CD4-positive, alpha-beta memory T cell (primary cell): ENCODE measurements at regions not wholly inside any gene's neighbourhood (a gene's known extent, or its start where the extent isn't known, plus 50 kb on each side); places are given as distances from the start of the nearest gene placed in this dataset.

ENCODE experiments used
- CTCF ChIA-PET: fragments of 350-600 bp; sonication (Branson Sonifier 250); formaldehyde crosslinking; loops from one replicate; lab custom pipeline; 2021; ENCODE audit warnings: inconsistent platforms; ENCODE audit not compliant: partially characterized antibody; lab: Charles Lee
- POLR2A ChIA-PET: fragments of 350-600 bp; sonication (Branson Sonifier 250); formaldehyde crosslinking; loops from one replicate; lab custom pipeline; 2021; ENCODE audit not compliant: partially characterized antibody; lab: Charles Lee
- DNase-seq, 5 donors: peaks; one replicate each; pipeline versions ENCODE4 v3.0.0 to v3.0.0-alpha.2; 2020 to 2022; ENCODE audit warnings: mixed read lengths in 1 of 5
- H3K27ac ChIP-seq: one replicate; pipeline ENCODE4 v1.7.0; 2013; ENCODE audit warnings: low read depth, low read length
- H3K27me3 ChIP-seq: 2 replicates; pipeline ENCODE4 v1.7.0; 2013; ENCODE audit warnings: mild to moderate bottlenecking, low read length, moderate library complexity; ENCODE audit not compliant: insufficient read depth
- H3K36me3 ChIP-seq: 2 replicates; pipeline ENCODE4 v1.7.0; 2013; ENCODE audit warnings: mild to moderate bottlenecking, low read length, moderate library complexity; ENCODE audit not compliant: insufficient read depth
- H3K4me1 ChIP-seq: 2 replicates; pipeline ENCODE4 v1.7.0; 2013; ENCODE audit warnings: mild to moderate bottlenecking, low read length, moderate library complexity; ENCODE audit not compliant: insufficient read depth
- H3K4me3 ChIP-seq, 2 donors: one replicate each; pipeline ENCODE4 v1.7.0; 2013; ENCODE audit warnings: low read length in 2 of 2, mild to moderate bottlenecking in 1 of 2
- H3K9me3 ChIP-seq, 2 donors: one replicate each; pipeline ENCODE4 v1.7.0; 2013; ENCODE audit warnings: low read length in 2 of 2, control low read depth in 1 of 2; ENCODE audit not compliant: control insufficient read depth in 1 of 2
- H3K27ac Mint-ChIP-seq, 7 donors: one replicate each; pipeline ENCODE4 v1.8.0; 2020 to 2021; ENCODE audit warnings: mixed read lengths in 7 of 7, mild to moderate bottlenecking in 6 of 7, inconsistent platforms in 3 of 7, moderate library complexity in 3 of 7
- H3K27me3 Mint-ChIP-seq, 2 donors: one replicate each; pipeline ENCODE4 v1.8.0; 2020 to 2021; ENCODE audit warnings: mixed read lengths in 2 of 2
- H3K36me3 Mint-ChIP-seq, 2 donors: one replicate each; pipeline ENCODE4 v1.8.0; 2020 to 2021; ENCODE audit warnings: mixed read lengths in 2 of 2, inconsistent platforms in 1 of 2, mild to moderate bottlenecking in 1 of 2
- H3K4me1 Mint-ChIP-seq, 4 donors: one replicate each; pipeline ENCODE4 v1.8.0; 2020 to 2021; ENCODE audit warnings: mixed read lengths in 4 of 4, mild to moderate bottlenecking in 1 of 4
- H3K4me3 Mint-ChIP-seq, 8 donors: one replicate each; pipeline ENCODE4 v1.8.0; 2020 to 2021; ENCODE audit warnings: mixed read lengths in 8 of 8, mild to moderate bottlenecking in 7 of 8, moderate library complexity in 6 of 8, inconsistent platforms in 3 of 8
- H3K9me3 Mint-ChIP-seq, 8 donors: one replicate each; pipeline ENCODE4 v1.8.0; 2020 to 2021; ENCODE audit warnings: mixed read lengths in 8 of 8, mild to moderate bottlenecking in 5 of 8, inconsistent platforms in 3 of 8, moderate library complexity in 1 of 8
- intact Hi-C: fragments of 100-400 bp; cut with micrococcal nuclease; formaldehyde crosslinking; loops from one replicate; pipeline ENCODE4 v1.15.1; 2023

DNA sequence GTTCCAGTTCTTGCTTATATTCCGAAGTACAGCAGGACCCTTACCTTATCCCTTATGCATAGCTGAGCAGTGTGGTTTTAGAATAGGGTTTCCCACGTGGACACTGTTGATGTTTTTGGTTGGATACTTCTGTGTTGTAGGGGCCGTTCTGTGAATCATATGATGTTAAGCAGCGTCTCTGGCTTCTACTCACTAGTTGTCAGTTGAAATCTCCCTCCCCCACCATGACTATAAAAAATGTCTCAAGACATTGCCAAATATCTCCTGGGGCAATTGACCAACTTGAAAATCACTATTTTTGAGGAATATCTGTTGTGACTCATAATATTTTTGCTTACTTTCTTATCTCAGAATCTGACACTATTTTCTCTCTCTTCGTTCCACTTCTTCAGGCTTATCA lies 713.7 kb downstream of the TSN start:
- H3K4me1 Mint-ChIP-seq, result no peaks in the 10 kb centered on the region
- intact Hi-C loops, result no loop called here

DNA sequence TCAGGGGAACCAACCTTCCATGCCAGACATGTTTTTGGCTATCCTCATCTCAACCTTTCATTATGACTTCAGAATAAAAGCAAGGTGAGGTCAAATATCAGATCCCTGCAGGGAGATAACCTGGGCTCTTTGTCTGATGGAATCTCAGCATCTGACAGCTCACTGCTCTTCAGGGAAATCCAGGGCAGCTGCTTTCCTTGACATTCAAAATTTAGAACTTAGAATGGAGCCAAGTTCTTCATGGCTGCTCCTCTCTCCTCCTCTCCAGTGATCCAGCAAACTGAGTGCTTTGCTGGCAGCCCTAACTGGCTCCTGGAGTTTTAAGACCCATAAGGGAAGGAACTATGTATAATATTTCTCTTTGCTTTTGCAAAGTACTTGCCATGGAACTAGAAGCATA lies 716.3 kb downstream of the TSN start:
- no peaks in the 10 kb centered on the region for H3K4me1 Mint-ChIP-seq
- H3K36me3 ChIP-seq, result no peaks in the 10 kb centered on the region
- no peak overlapping the region for H3K27ac ChIP-seq
- DNase-seq, result no peak
- H3K4me3 ChIP-seq, result no peak overlapping the region
- CTCF ChIA-PET, result no interaction called here
- H3K36me3 Mint-ChIP-seq, result no peaks in the 10 kb centered on the region
- H3K4me3 Mint-ChIP-seq, result no peak overlapping the region
- H3K4me1 ChIP-seq, result no peaks in the 10 kb centered on the region
- POLR2A ChIA-PET, result no interaction called here
- H3K27me3 ChIP-seq, result no peaks in the 10 kb centered on the region
- H3K9me3 ChIP-seq, result no peaks in the 10 kb centered on the region
- no peak overlapping the region for H3K27ac Mint-ChIP-seq
- peaks cover 0 to 2% (median 0%) of the 10 kb centered on the region in 8 donors for H3K9me3 Mint-ChIP-seq
- no peaks in the 10 kb centered on the region for H3K27me3 Mint-ChIP-seq
- intact Hi-C loops, result no loop called here

More for the DNA sequence above, 713.7 kb downstream of the TSN start:
- no peak overlapping the region for H3K4me3 ChIP-seq
- no peak overlapping the region for H3K27ac Mint-ChIP-seq
- no peaks in the 10 kb centered on the region for H3K4me1 ChIP-seq
- H3K36me3 ChIP-seq, result no peaks in the 10 kb centered on the region
- no peaks in the 10 kb centered on the region for H3K36me3 Mint-ChIP-seq
- no peaks in the 10 kb centered on the region for H3K27me3 Mint-ChIP-seq
- ChIA-PET POLR2A (no interaction called here), CTCF (no interaction called here)
- no peaks in the 10 kb centered on the region for H3K27me3 ChIP-seq
- H3K9me3 Mint-ChIP-seq, result peaks cover 0 to 2% (median 0%) of the 10 kb centered on the region in 8 donors
- DNase-seq, result no peak
- no peaks in the 10 kb centered on the region for H3K9me3 ChIP-seq
- H3K4me3 Mint-ChIP-seq, result no peak overlapping the region
- no peak overlapping the region for H3K27ac ChIP-seq

DNA sequence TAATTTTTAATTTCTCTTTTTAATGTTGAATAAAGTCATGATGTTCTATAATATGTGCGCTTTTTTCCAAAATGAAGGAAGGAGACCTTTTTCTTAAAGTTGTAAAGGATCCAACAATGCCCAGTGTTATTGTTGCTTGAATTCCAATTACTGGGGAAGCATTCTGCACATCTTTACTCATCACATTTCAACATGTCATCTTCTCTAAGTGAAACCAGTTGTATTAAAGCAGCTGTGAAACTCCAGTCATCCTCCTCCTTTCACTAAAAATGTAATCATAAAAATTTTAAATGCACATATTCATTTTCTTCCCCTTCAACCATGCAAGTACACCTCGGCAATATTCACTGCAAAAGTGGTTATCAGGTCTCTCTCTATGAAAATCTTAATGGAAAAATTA lies 722.7 kb downstream of the TSN start:
- H3K4me1 ChIP-seq, result no peaks in the 10 kb centered on the region
- peaks cover 0 to 4% (median 3%) of the 10 kb centered on the region in 8 donors for H3K9me3 Mint-ChIP-seq
- no peaks in the 10 kb centered on the region for H3K4me1 Mint-ChIP-seq
- intact Hi-C loops, result no loop called here
- no peaks in the 10 kb centered on the region for H3K36me3 ChIP-seq
- H3K4me3 ChIP-seq, result no peak overlapping the region
- H3K4me3 Mint-ChIP-seq, result no peak overlapping the region
- ChIA-PET CTCF (no interaction called here), POLR2A (no interaction called here)
- H3K27ac Mint-ChIP-seq, result no peak overlapping the region
- no peaks in the 10 kb centered on the region for H3K9me3 ChIP-seq
- no peak overlapping the region for H3K27ac ChIP-seq
- DNase-seq, result no peak
- no peaks in the 10 kb centered on the region for H3K36me3 Mint-ChIP-seq
- no peaks in the 10 kb centered on the region for H3K27me3 Mint-ChIP-seq
- H3K27me3 ChIP-seq, result no peaks in the 10 kb centered on the region

DNA sequence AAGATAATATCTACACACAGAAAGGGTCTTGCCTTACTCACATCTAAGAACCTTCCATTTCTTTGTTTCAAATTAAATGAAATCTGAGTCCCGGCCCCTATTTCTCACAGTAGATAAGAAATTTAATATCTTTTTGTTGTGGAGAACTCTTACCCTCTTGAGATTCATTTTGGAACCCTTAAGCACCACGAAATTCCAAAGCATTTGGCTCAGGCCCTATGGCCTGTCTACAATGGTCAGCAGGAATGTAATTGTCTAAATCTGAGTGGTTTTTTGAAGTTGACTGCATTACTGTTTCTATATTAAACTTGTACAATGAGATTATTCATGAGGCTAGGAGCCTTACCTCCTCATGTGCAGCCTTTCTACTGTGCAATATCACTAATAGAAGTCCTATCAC lies 723.3 kb downstream of the TSN start:
- Histone ChIP-seq H3K4me1 (no peaks in the 10 kb centered on the region), H3K27me3 (no peaks in the 10 kb centered on the region), H3K36me3 (no peaks in the 10 kb centered on the region), H3K27ac (no peak overlapping the region), H3K4me3 (no peak overlapping the region), H3K9me3 (no peaks in the 10 kb centered on the region)
- Mint-ChIP-seq H3K9me3 (peaks cover 0 to 4% (median 3%) of the 10 kb centered on the region in 8 donors), H3K4me1 (no peaks in the 10 kb centered on the region), H3K27ac (no peak overlapping the region), H3K4me3 (no peak overlapping the region), H3K27me3 (no peaks in the 10 kb centered on the region), H3K36me3 (no peaks in the 10 kb centered on the region)
- ChIA-PET POLR2A (no interaction called here), CTCF (no interaction called here)
- intact Hi-C loops, result no loop called here
- DNase-seq, result no peak

DNA sequence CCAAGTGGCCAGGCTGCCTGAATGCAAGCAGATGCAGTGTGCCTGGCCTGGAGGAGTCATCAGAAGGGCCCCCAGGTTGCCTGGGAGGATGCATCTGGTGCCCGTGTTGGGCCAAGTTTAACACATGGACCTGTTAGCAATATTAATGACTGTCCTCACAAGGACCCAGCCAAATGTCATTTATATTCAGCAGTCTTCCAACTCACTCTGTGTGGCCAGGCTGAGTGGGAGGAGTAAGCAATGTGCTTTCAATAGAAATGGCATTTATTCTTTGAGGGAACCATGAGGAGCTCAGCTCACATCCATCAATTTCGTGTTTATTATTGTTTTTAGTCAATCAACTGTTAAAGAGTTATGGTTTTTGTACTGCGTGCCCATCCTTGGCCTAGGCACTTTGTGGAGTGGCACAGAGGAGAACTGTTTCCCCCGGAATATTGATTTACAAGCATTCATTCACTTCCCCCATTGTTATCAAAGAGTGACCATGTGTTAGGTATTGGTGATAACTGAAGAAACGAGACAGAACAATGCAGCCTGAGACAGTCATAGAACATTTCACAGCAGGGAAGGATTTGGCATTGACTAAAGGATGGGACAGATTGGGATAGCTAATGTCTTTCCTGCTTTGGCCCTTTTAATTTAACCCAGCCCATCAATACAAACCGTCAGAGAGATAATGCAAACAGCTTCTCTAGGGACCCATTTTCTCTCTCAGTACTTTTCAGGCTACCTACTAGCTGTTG lies 725.2 kb downstream of the TSN start:
- POLR2A ChIA-PET, result no interaction called here
- no peak overlapping the region for H3K4me3 Mint-ChIP-seq
- H3K4me1 ChIP-seq, result no peaks in the 10 kb centered on the region
- H3K36me3 Mint-ChIP-seq, result no peaks in the 10 kb centered on the region
- H3K27me3 ChIP-seq, result no peaks in the 10 kb centered on the region
- H3K27me3 Mint-ChIP-seq, result no peaks in the 10 kb centered on the region
- no peak overlapping the region for H3K4me3 ChIP-seq
- intact Hi-C loops, result no loop called here
- H3K9me3 ChIP-seq, result no peaks in the 10 kb centered on the region
- H3K4me1 Mint-ChIP-seq, result no peaks in the 10 kb centered on the region
- H3K27ac Mint-ChIP-seq, result no peak overlapping the region
- H3K36me3 ChIP-seq, result no peaks in the 10 kb centered on the region
- CTCF ChIA-PET, result no interaction called here
- no peak overlapping the region for H3K27ac ChIP-seq
- no peak for DNase-seq
- H3K9me3 Mint-ChIP-seq, result peaks cover 0 to 4% (median 3%) of the 10 kb centered on the region in 8 donors

DNA sequence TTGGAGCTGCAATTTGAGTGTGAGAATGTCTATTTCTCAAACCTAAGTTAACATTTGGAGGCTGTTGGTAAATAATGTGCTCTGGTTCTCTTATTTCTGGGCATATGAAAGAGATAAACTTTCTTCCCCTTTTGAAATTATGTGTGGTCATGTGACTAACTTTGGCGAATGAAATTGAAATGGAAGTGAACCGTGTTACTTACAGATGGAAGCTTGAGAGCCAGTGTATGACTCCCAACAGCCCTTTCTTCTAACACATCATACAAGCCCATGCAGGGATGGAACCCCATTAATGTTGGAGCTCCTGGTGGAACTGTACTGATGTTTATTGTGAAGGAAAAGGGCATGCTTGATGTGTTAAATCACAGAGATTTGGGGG lies 725.8 kb downstream of the TSN start:
- Mint-ChIP-seq H3K27me3 (no peaks in the 10 kb centered on the region), H3K4me3 (no peak overlapping the region), H3K36me3 (no peaks in the 10 kb centered on the region), H3K4me1 (no peaks in the 10 kb centered on the region), H3K27ac (no peak overlapping the region), H3K9me3 (peaks cover 0 to 5% (median 3%) of the 10 kb centered on the region in 8 donors)
- H3K36me3 ChIP-seq, result no peaks in the 10 kb centered on the region
- POLR2A ChIA-PET, result no interaction called here
- no peaks in the 10 kb centered on the region for H3K9me3 ChIP-seq
- H3K27ac ChIP-seq, result no peak overlapping the region
- H3K27me3 ChIP-seq, result no peaks in the 10 kb centered on the region
- CTCF ChIA-PET, result no interaction called here
- no peaks in the 10 kb centered on the region for H3K4me1 ChIP-seq
- DNase-seq, result no peak
- no peak overlapping the region for H3K4me3 ChIP-seq
- intact Hi-C loops, result no loop called here

DNA sequence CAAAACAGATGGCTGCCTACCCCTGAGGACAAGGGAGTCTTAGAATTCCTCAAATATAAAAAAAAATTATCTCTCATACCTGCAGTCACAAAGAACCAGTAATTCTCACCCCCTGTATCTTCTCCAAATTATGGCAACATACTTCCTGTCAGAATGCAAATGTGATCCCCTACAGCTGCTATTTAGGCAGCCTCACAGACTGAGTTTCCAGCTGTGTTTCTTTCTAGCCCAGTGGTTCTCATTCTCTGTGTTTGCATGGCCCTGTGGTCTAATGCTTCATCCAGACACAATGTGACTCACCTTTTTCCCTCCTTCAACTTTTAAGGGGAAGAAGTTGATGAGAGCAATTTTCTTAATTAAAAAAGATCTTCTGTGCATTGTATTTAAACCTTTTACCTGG lies 726.3 kb downstream of the TSN start:
- no peak overlapping the region for H3K27ac Mint-ChIP-seq
- H3K4me3 ChIP-seq, result no peak overlapping the region
- no peaks in the 10 kb centered on the region for H3K4me1 Mint-ChIP-seq
- H3K27me3 Mint-ChIP-seq, result no peaks in the 10 kb centered on the region
- DNase-seq, result no peak
- H3K9me3 Mint-ChIP-seq, result peaks cover 0 to 5% (median 3%) of the 10 kb centered on the region in 8 donors
- no peaks in the 10 kb centered on the region for H3K36me3 ChIP-seq
- intact Hi-C loops, result no loop called here
- no peaks in the 10 kb centered on the region for H3K9me3 ChIP-seq
- no peaks in the 10 kb centered on the region for H3K4me1 ChIP-seq
- no peaks in the 10 kb centered on the region for H3K36me3 Mint-ChIP-seq
- ChIA-PET CTCF (no interaction called here), POLR2A (no interaction called here)
- H3K27ac ChIP-seq, result no peak overlapping the region
- no peak overlapping the region for H3K4me3 Mint-ChIP-seq
- no peaks in the 10 kb centered on the region for H3K27me3 ChIP-seq
